Immature natural killer cell (primary cell): ENCODE measurements at regions not wholly inside any gene's neighbourhood (a gene's known extent, or its start where the extent isn't known, plus 50 kb on each side); places are given as distances from the start of the nearest gene placed in this dataset.

Experiments
- DNase-seq, 3 donors: peaks; one replicate each; pipeline ENCODE4 v3.0.0; 2022; ENCODE audit warnings: mixed read lengths in 1 of 3
- H3K27ac Mint-ChIP-seq, 6 donors: one replicate each; pipeline ENCODE4 v1.8.0; 2020; ENCODE audit warnings: mixed read lengths in 6 of 6, mild to moderate bottlenecking in 5 of 6, inconsistent platforms in 4 of 6, moderate library complexity in 3 of 6
- H3K27me3 Mint-ChIP-seq, 3 donors: one replicate each; pipeline ENCODE4 v1.8.0; 2020 to 2021; ENCODE audit warnings: low read depth in 3 of 3, mild to moderate bottlenecking in 3 of 3, mixed read lengths in 3 of 3, moderate library complexity in 3 of 3, inconsistent platforms in 1 of 3
- H3K36me3 Mint-ChIP-seq, 3 donors: one replicate each; pipeline ENCODE4 v1.8.0; 2020; ENCODE audit warnings: mixed read lengths in 3 of 3, inconsistent platforms in 2 of 3, mild to moderate bottlenecking in 2 of 3
- H3K4me1 Mint-ChIP-seq, 2 donors: one replicate each; pipeline ENCODE4 v1.8.0; 2020; ENCODE audit warnings: inconsistent platforms in 2 of 2, mild to moderate bottlenecking in 2 of 2, mixed read lengths in 2 of 2, moderate library complexity in 1 of 2
- H3K4me3 Mint-ChIP-seq, 5 donors: one replicate each; pipeline ENCODE4 v1.8.0; 2020; ENCODE audit warnings: mild to moderate bottlenecking in 5 of 5, mixed read lengths in 5 of 5, inconsistent platforms in 3 of 5, moderate library complexity in 3 of 5
- H3K9me3 Mint-ChIP-seq, 6 donors: one replicate each; pipeline ENCODE4 v1.8.0; 2020; ENCODE audit warnings: mild to moderate bottlenecking in 6 of 6, mixed read lengths in 6 of 6, inconsistent platforms in 4 of 6, moderate library complexity in 3 of 6

DNA sequence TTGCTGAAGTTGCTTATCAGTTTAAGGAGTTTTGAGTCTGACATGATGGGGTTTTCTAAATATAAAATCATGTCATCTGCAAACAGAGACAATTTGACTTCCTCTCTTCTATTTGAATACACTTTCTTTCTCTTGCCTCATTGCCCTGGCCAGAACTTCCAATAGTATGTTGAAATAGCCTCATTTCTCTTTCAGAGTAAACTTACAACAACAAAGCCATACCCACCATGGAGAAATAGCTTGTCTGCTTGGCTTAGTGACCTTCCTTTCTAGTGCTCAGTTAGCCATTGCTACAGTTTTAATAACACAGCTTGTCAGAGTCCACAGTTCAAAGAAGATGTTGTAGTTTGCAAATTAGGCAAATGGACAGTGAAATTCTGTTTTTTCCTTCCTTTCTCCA lies 228.0 kb downstream of the ETAA1 start:
- H3K4me1 Mint-ChIP-seq, result peaks cover 5 to 8% of the 10 kb centered on the region in 2 donors
- H3K27ac Mint-ChIP-seq, result no peak overlapping the region
- peaks cover 0 to 2% (median 0%) of the 10 kb centered on the region in 6 donors for H3K9me3 Mint-ChIP-seq
- H3K27me3 Mint-ChIP-seq, result peaks cover 2 to 4% (median 3%) of the 10 kb centered on the region in 3 donors
- DNase-seq, result no peak
- H3K4me3 Mint-ChIP-seq, result no peak overlapping the region
- H3K36me3 Mint-ChIP-seq, result peaks cover 0 to 4% (median 3%) of the 10 kb centered on the region in 3 donors

- H3K4me3 Mint-ChIP-seq, result no peak overlapping the region
- H3K4me1 Mint-ChIP-seq, result peaks cover 5 to 8% of the 10 kb centered on the region in 2 donors
- peaks cover 2 to 4% (median 3%) of the 10 kb centered on the region in 3 donors for H3K27me3 Mint-ChIP-seq
Measured at GRCh38 chr2:67625690-67626475, 228.8 kb downstream of the ETAA1 start.

GRCh38 chr2:67626656-67627055 lies 229.5 kb downstream of the ETAA1 start:
- Mint-ChIP-seq H3K36me3 (peaks cover 0 to 4% (median 3%) of the 10 kb centered on the region in 3 donors), H3K27ac (no peak overlapping the region)

More at GRCh38 chr2:67625690-67626475, 228.8 kb downstream of the ETAA1 start:
- H3K36me3 Mint-ChIP-seq, result peaks cover 0 to 4% (median 3%) of the 10 kb centered on the region in 3 donors
- peaks cover 0 to 2% (median 0%) of the 10 kb centered on the region in 6 donors for H3K9me3 Mint-ChIP-seq
- H3K27ac Mint-ChIP-seq, result no peak overlapping the region
- no peak for DNase-seq

DNA sequence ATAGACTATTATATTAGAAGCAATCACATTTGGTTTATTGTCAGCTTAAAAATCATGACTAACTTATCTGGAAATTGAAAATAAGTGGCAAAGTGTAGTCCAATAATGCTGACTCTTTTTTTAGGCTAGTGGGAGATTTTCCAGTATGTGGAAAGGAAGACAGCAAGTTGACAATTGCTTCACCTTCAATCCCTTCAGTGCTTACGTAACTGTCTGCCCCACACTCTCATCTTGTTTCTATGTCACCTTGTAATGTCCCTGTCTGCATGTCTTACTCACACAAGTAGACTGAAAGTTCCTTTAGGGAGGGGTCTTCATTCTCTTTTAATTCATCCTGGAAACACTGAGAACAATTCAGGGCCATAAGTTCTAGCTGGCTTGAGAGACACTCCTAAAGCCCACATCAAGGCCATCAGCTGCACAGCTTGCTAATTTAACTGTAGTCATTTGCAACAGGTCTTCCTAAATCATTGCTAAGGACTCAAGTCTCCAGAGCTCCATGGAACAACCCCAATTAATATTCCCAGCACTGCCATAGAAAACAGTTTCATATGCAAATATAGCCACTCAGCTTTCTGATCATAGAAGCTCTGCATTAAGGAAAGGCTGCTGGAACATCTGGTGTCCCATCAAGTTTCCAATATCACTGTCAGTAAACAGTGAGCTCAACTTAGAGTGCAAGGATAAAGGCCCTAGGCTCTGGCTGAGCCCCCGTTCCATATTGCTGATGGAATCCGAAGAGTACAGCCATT lies 230.5 kb downstream of the ETAA1 start:
- no peak for DNase-seq
- Mint-ChIP-seq H3K4me1 (peaks cover 0 to 2% of the 10 kb centered on the region in 2 donors), H3K4me3 (no peak overlapping the region), H3K27me3 (peaks cover 2 to 3% (median 2%) of the 10 kb centered on the region in 3 donors), H3K9me3 (peaks cover 0 to 2% (median 0%) of the 10 kb centered on the region in 6 donors), H3K36me3 (peaks cover 0 to 4% (median 3%) of the 10 kb centered on the region in 3 donors), H3K27ac (no peak overlapping the region)

More at GRCh38 chr2:67626656-67627055, 229.5 kb downstream of the ETAA1 start:
- Mint-ChIP-seq H3K27me3 (peaks cover 2 to 4% (median 3%) of the 10 kb centered on the region in 3 donors), H3K4me3 (no peak overlapping the region), H3K9me3 (peaks cover 0 to 2% (median 0%) of the 10 kb centered on the region in 6 donors), H3K4me1 (peaks cover 5 to 8% of the 10 kb centered on the region in 2 donors)
- DNase-seq, result no peak

- no peak overlapping the region for H3K27ac Mint-ChIP-seq
- DNase-seq, result no peak
- peaks cover 0 to 2% (median 0%) of the 10 kb centered on the region in 6 donors for H3K9me3 Mint-ChIP-seq
- H3K36me3 Mint-ChIP-seq, result peaks cover 0 to 4% (median 3%) of the 10 kb centered on the region in 3 donors
- H3K4me1 Mint-ChIP-seq, result peaks cover 0 to 2% of the 10 kb centered on the region in 2 donors
- no peak overlapping the region for H3K4me3 Mint-ChIP-seq
- peaks cover 0 to 3% (median 2%) of the 10 kb centered on the region in 3 donors for H3K27me3 Mint-ChIP-seq
Measured at GRCh38 chr2:67628892-67629291, 231.8 kb downstream of the ETAA1 start.

DNA sequence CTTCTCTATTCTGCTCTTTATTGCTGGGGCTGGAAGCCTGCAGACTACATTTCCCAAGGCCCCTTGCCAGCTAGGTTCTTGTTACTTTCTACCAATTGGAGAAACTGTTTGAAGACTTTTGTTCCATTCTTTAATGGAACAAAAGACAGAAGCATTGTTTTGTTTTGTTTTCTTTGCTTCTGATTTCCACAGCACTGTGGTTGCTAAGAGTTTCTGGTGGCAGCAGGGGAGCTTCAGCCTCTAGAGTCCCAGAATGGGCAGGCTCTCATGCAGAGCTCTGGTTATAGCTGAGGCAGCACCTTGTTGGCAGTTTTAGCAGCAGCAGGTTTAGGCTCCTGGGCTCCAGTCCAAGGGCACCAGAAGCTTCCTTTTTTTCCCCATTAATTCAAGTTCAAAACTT lies 234.3 kb downstream of the ETAA1 start:
- DNase-seq, result no peak
- Mint-ChIP-seq H3K27me3 (no peaks in the 10 kb centered on the region), H3K36me3 (peaks cover 0 to 3% (median 0%) of the 10 kb centered on the region in 3 donors), H3K9me3 (peaks cover 0 to 4% (median 0%) of the 10 kb centered on the region in 6 donors), H3K4me1 (peaks cover 0 to 2% of the 10 kb centered on the region in 2 donors), H3K4me3 (no peak overlapping the region), H3K27ac (peak overlapping the region in 1 of 6 donors; percentile 65)

GRCh38 chr2:67633212-67633856 lies 236.2 kb downstream of the ETAA1 start:
- no peaks in the 10 kb centered on the region for H3K27me3 Mint-ChIP-seq
- peaks cover 0 to 5% (median 0%) of the 10 kb centered on the region in 6 donors for H3K9me3 Mint-ChIP-seq
- no peaks in the 10 kb centered on the region for H3K36me3 Mint-ChIP-seq
- H3K27ac Mint-ChIP-seq, result no peak overlapping the region
- no peak overlapping the region for H3K4me3 Mint-ChIP-seq
- peaks cover 0 to 2% of the 10 kb centered on the region in 2 donors for H3K4me1 Mint-ChIP-seq
- no peak for DNase-seq

DNA sequence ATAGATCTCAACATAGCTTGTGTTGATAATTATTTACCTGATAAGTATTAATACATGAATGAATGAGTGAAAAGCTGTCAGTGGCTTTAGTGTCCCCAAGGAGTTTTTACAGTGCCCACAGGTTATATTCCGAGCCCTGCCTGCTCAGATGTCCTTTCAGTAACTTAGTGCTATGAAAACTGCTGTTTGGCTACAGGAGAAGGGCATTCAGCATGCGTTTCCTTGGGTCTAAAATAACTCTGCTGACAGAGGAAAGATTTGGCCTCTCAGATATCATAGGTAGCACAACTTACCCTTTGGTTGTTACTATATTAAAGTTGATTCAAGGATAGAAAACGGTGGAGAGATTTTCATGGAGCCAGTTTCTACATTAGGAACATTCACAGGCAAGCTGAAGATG lies 241.0 kb downstream of the ETAA1 start:
- H3K27me3 Mint-ChIP-seq, result peaks cover 0 to 3% (median 3%) of the 10 kb centered on the region in 3 donors
- H3K36me3 Mint-ChIP-seq, result no peaks in the 10 kb centered on the region
- no peak for DNase-seq
- H3K9me3 Mint-ChIP-seq, result peaks cover 0 to 5% (median 0%) of the 10 kb centered on the region in 6 donors
- H3K27ac Mint-ChIP-seq, result no peak overlapping the region
- H3K4me3 Mint-ChIP-seq, result no peak overlapping the region
- no peaks in the 10 kb centered on the region for H3K4me1 Mint-ChIP-seq

- H3K4me3 Mint-ChIP-seq, result no peak overlapping the region
- peaks cover 6 to 8% of the 10 kb centered on the region in 2 donors for H3K4me1 Mint-ChIP-seq
- no peak overlapping the region for H3K27ac Mint-ChIP-seq
- no peak for DNase-seq
- peaks cover 0 to 5% (median 0%) of the 10 kb centered on the region in 6 donors for H3K9me3 Mint-ChIP-seq
- H3K27me3 Mint-ChIP-seq, result peaks cover 0 to 5% (median 3%) of the 10 kb centered on the region in 3 donors
- H3K36me3 Mint-ChIP-seq, result no peaks in the 10 kb centered on the region
Measured at GRCh38 chr2:67641312-67642045, 244.3 kb downstream of the ETAA1 start.

DNA sequence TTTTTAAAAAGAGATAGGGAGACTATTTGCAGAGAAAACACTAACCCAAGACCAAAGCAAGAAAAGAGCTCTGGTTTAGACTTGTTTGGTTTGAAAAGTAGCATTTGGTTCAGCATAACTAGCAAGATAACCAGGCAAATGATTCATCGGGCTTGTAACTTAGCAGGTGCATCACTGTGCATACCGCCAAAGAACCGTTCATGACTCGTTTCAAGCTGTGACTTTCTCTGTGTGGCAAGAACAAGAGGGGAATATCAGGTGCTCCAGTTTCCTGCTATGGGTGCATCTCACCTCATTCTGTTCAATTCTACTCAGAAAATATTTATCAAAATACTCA lies 244.9 kb downstream of the ETAA1 start:
- Mint-ChIP-seq H3K36me3 (no peaks in the 10 kb centered on the region), H3K27me3 (peaks cover 0 to 5% (median 3%) of the 10 kb centered on the region in 3 donors), H3K9me3 (peaks cover 0 to 5% (median 0%) of the 10 kb centered on the region in 6 donors), H3K27ac (no peak overlapping the region), H3K4me1 (peaks cover 8 to 9% of the 10 kb centered on the region in 2 donors), H3K4me3 (no peak overlapping the region)
- no peak for DNase-seq

DNA sequence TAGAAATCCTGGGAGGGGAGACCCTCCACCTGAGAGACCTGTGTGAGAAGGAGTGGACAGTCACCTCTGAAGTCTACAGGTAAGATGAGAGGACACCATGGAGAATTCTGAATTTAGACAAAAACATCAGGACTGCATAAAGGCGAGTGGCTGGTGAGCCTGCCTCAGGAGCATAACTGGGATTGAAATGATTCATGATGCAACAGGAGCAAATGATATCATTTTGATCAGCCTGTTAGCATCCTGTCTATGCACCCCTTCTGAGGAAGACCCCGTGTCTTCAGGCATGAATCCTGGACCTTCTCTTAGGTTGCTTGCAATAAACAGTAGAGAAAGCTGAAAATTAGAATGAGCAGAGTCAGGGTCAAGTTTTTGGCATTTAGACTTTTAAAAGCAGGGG lies 245.8 kb downstream of the ETAA1 start:
- Mint-ChIP-seq H3K4me1 (peaks cover 8 to 9% of the 10 kb centered on the region in 2 donors), H3K36me3 (no peaks in the 10 kb centered on the region), H3K27me3 (peaks cover 0 to 5% (median 3%) of the 10 kb centered on the region in 3 donors), H3K4me3 (no peak overlapping the region), H3K9me3 (peaks cover 0 to 4% (median 0%) of the 10 kb centered on the region in 6 donors), H3K27ac (peak overlapping the region in 1 of 6 donors; percentile 13)
- DNase-seq, result no peak

- Mint-ChIP-seq H3K4me3 (no peak overlapping the region), H3K9me3 (peaks cover 0 to 4% (median 0%) of the 10 kb centered on the region in 6 donors), H3K27ac (no peak overlapping the region), H3K27me3 (peaks cover 0 to 4% (median 3%) of the 10 kb centered on the region in 3 donors), H3K36me3 (no peaks in the 10 kb centered on the region), H3K4me1 (peaks cover 9 to 10% of the 10 kb centered on the region in 2 donors)
- no peak for DNase-seq
Measured at GRCh38 chr2:67645280-67646138, 248.4 kb downstream of the ETAA1 start.
